ENCODE measurements at regions not wholly inside any gene's neighbourhood (a gene's known extent, or its start where the extent isn't known, plus 50 kb on each side); places are given as distances from the start of the nearest gene placed in this dataset.

DNA sequence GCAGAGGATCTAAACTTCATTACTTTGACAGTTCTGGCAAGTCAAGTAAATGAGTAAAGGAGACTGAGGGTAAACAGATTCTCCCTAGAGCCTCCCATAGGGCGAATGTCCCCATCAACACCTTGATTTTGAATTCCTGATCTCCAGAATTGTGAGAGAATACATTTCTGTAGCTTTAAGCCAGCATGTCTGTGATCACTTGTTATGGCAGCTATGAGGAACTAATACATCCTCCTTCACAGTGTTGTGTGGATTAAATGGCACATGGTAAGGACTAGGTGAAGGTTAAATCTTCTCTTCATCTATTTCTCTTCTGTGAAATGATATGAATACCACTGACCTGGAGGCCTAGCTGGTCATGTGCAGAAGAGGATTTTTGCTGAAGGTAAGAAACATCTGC is 137.3 kb downstream of the CPEB2 start:
- peaks cover 11% of the 10 kb centered on the region; the same call in 1 of the 2 replicates for H3K9me2 ChIP-seq (ENCODE audit: insufficient read depth)
- H3K27me3 Mint-ChIP-seq (ENCODE audit: insufficient read depth, low read depth, poor library complexity) = peaks cover 4% of the 10 kb centered on the region
- peaks cover 3% of the 10 kb centered on the region; the same call in 1 of the 3 replicates for H3K4me1 Mint-ChIP-seq
- no peak for DNase-seq (ENCODE audit: low spot score)
- no peak for ATAC-seq
- no peaks in the 10 kb centered on the region for H4K20me1 ChIP-seq (replicated peaks; ENCODE audit: insufficient read depth)
- H3K4me3 ChIP-seq = no peak overlapping the region
- no peak overlapping the region for H3K4me3 Mint-ChIP-seq
- H2AFZ ChIP-seq = no peak overlapping the region
- H3K4me2 ChIP-seq = no peak overlapping the region
- H3K4me1 ChIP-seq (ENCODE audit: insufficient read depth) = no peaks in the 10 kb centered on the region
- H3F3A ChIP-seq (replicated peaks; ENCODE audit: low read depth) = no peaks in the 10 kb centered on the region
- TF ChIP-seq EZH2phosphoT487 (IDR thresholded peaks at IDR 0.05; ENCODE audit: unreplicated experiment) = no peak
- TF ChIP-seq CREB1 (CRISPR knock-in tag; IDR thresholded peaks at IDR 0.05; ENCODE audit: low read depth) = no peak
- no peak for TF ChIP-seq ZNF331 (CRISPR knock-in tag; IDR thresholded peaks at IDR 0.05; ENCODE audit: low read depth)
- no peak for TF ChIP-seq ZNF114 (CRISPR knock-in tag; IDR thresholded peaks at IDR 0.05)
- no peak for TF ChIP-seq POLR2AphosphoS5 (IDR thresholded peaks at IDR 0.05; ENCODE audit: low read depth)
- TF ChIP-seq, protein P1, sequence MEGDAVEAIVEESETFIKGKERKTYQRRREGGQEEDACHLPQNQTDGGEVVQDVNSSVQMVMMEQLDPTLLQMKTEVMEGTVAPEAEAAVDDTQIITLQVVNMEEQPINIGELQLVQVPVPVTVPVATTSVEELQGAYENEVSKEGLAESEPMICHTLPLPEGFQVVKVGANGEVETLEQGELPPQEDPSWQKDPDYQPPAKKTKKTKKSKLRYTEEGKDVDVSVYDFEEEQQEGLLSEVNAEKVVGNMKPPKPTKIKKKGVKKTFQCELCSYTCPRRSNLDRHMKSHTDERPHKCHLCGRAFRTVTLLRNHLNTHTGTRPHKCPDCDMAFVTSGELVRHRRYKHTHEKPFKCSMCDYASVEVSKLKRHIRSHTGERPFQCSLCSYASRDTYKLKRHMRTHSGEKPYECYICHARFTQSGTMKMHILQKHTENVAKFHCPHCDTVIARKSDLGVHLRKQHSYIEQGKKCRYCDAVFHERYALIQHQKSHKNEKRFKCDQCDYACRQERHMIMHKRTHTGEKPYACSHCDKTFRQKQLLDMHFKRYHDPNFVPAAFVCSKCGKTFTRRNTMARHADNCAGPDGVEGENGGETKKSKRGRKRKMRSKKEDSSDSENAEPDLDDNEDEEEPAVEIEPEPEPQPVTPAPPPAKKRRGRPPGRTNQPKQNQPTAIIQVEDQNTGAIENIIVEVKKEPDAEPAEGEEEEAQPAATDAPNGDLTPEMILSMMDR (conservative IDR thresholded peaks at IDR 0.05; ENCODE audit: low read depth in 2 of 2) = no peak
- H3K79me2 ChIP-seq (replicated peaks; ENCODE audit: insufficient read depth) = no peaks in the 10 kb centered on the region
- peaks cover 31% of the 10 kb centered on the region for H3K36me3 Mint-ChIP-seq (ENCODE audit: low read depth)
- no peaks in the 10 kb centered on the region for H3K27me3 ChIP-seq (ENCODE audit: insufficient read depth)
- H3K9me3 Mint-ChIP-seq = peaks cover 37% of the 10 kb centered on the region
- H3K27ac Mint-ChIP-seq = no peak overlapping the region
- H3K36me3 ChIP-seq (ENCODE audit: insufficient read depth) = 0 out of 2 replicates have a peak, but pooled peaks cover 7% of the 10 kb centered on the region
- no peak overlapping the region for H3K27ac ChIP-seq (ENCODE audit: low read depth)

DNA sequence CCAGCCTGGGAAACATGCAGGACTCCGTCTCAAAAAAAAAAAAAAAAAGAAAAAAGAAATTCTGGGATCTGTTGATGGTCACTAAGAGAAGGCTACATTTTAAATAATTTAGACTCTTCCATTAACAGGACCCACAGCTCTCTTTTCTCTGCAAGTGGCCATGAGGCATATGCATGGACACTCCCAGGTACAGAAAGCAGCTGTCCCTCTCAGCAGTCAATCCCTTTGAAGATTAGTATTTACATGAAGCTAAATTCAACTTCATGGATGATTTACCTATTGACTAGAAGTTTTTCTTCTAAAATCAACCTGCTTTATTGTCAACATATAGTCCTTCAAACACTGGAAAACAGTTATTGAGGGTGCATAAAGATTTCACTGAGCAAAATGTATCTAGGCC is 139.9 kb downstream of the CPEB2 start:
- H3K4me3 ChIP-seq = no peak overlapping the region
- H3K36me3 Mint-ChIP-seq (ENCODE audit: low read depth) = peaks cover 9% of the 10 kb centered on the region
- 0 out of 2 replicates have a peak, but pooled peaks cover under 1% of the 10 kb centered on the region for H3K36me3 ChIP-seq (ENCODE audit: insufficient read depth)
- no peak overlapping the region for H3K4me2 ChIP-seq
- no peaks in the 10 kb centered on the region for H3K4me1 ChIP-seq (ENCODE audit: insufficient read depth)
- no peaks in the 10 kb centered on the region for H3K79me2 ChIP-seq (replicated peaks; ENCODE audit: insufficient read depth)
- no peaks in the 10 kb centered on the region for H3F3A ChIP-seq (replicated peaks; ENCODE audit: low read depth)
- H3K27me3 ChIP-seq (ENCODE audit: insufficient read depth) = no peaks in the 10 kb centered on the region
- no peaks in the 10 kb centered on the region for H4K20me1 ChIP-seq (replicated peaks; ENCODE audit: insufficient read depth)
- no peak overlapping the region for H2AFZ ChIP-seq
- no peak overlapping the region for H3K4me3 Mint-ChIP-seq
- peaks cover 11% of the 10 kb centered on the region; the same call in 1 of the 2 replicates for H3K9me2 ChIP-seq (ENCODE audit: insufficient read depth)
- DNase-seq (ENCODE audit: low spot score) (no peak), ATAC-seq (no peak)
- H3K9me3 Mint-ChIP-seq = peaks cover 11% of the 10 kb centered on the region
- peaks cover 6% of the 10 kb centered on the region; the same call in 2 of the 3 replicates for H3K4me1 Mint-ChIP-seq
- TF ChIP-seq, protein P1 (conservative IDR thresholded peaks at IDR 0.05; ENCODE audit: low read depth in 2 of 2) = no peak
- TF ChIP-seq ZNF114 (CRISPR knock-in tag; IDR thresholded peaks at IDR 0.05) (no peak), JUNB (IDR thresholded peaks at IDR 0.05; ENCODE audit: unreplicated experiment) (no peak), STAT1 (IDR thresholded peaks at IDR 0.05; ENCODE audit: unreplicated experiment) (no peak)
- TF ChIP-seq, protein P2, sequence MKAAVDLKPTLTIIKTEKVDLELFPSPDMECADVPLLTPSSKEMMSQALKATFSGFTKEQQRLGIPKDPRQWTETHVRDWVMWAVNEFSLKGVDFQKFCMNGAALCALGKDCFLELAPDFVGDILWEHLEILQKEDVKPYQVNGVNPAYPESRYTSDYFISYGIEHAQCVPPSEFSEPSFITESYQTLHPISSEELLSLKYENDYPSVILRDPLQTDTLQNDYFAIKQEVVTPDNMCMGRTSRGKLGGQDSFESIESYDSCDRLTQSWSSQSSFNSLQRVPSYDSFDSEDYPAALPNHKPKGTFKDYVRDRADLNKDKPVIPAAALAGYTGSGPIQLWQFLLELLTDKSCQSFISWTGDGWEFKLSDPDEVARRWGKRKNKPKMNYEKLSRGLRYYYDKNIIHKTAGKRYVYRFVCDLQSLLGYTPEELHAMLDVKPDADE (IDR thresholded peaks at IDR 0.05) = no peak
- TF ChIP-seq, protein P3, sequence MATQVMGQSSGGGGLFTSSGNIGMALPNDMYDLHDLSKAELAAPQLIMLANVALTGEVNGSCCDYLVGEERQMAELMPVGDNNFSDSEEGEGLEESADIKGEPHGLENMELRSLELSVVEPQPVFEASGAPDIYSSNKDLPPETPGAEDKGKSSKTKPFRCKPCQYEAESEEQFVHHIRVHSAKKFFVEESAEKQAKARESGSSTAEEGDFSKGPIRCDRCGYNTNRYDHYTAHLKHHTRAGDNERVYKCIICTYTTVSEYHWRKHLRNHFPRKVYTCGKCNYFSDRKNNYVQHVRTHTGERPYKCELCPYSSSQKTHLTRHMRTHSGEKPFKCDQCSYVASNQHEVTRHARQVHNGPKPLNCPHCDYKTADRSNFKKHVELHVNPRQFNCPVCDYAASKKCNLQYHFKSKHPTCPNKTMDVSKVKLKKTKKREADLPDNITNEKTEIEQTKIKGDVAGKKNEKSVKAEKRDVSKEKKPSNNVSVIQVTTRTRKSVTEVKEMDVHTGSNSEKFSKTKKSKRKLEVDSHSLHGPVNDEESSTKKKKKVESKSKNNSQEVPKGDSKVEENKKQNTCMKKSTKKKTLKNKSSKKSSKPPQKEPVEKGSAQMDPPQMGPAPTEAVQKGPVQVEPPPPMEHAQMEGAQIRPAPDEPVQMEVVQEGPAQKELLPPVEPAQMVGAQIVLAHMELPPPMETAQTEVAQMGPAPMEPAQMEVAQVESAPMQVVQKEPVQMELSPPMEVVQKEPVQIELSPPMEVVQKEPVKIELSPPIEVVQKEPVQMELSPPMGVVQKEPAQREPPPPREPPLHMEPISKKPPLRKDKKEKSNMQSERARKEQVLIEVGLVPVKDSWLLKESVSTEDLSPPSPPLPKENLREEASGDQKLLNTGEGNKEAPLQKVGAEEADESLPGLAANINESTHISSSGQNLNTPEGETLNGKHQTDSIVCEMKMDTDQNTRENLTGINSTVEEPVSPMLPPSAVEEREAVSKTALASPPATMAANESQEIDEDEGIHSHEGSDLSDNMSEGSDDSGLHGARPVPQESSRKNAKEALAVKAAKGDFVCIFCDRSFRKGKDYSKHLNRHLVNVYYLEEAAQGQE (IDR thresholded peaks at IDR 0.05; ENCODE audit: unreplicated experiment) = no peak
- no peak overlapping the region for H3K27ac ChIP-seq (ENCODE audit: low read depth)
- H3K27me3 Mint-ChIP-seq (ENCODE audit: insufficient read depth, low read depth, poor library complexity) = peaks cover 5% of the 10 kb centered on the region
- H3K27ac Mint-ChIP-seq = no peak overlapping the region
